C4-2B (cell line): ENCODE measurements at regions not wholly inside any gene's neighbourhood (a gene's known extent, or its start where the extent isn't known, plus 50 kb on each side); places are given as distances from the start of the nearest gene placed in this dataset.

Experiments
- ZFX ChIP-seq: fragments of 450-650 bp; IDR thresholded peaks from 2 replicates; pipeline ENCODE4 v1.6.1; 2017
- TF ChIP-seq, protein P1 (sequence below): fragments of 450-650 bp; conservative IDR thresholded peaks from 2 replicates; pipeline ENCODE4 v1.5.1; 2017; ENCODE audit warnings: mild to moderate bottlenecking

DNA sequence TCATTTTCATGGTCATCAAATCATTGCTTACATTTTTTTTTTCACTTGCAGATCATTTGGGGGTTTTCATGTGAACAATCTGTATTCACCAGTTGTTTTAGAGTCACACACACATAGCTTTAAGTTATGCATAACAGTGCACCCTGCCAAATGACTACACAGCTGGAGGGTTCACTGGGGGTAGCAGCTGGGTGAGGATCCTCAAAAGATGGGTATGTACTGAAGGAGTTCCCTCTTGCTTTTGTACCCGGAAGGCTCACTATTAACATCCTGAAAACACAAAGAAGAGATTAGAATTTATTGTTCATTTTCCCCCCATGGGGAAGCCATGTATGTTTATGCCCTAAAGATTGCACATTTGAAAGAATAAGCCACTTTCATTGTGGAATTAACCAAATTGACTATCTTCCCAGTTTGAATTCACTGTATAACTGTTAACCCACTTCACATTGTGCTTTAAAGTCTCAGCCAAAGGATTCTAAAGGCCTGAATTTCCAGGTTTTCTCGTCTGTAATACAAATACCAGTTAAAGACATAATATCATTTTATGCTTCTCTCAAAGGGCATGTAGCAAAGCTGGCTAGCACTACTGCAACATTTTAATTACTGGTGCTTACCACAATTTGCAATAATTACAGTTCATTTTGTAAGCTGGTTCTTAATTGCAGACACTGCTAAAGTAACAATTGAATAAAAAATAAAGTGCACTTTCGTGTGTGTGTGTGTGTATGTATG, 466.4 kb upstream of the MEF2C start:
- TF ChIP-seq, protein P1, sequence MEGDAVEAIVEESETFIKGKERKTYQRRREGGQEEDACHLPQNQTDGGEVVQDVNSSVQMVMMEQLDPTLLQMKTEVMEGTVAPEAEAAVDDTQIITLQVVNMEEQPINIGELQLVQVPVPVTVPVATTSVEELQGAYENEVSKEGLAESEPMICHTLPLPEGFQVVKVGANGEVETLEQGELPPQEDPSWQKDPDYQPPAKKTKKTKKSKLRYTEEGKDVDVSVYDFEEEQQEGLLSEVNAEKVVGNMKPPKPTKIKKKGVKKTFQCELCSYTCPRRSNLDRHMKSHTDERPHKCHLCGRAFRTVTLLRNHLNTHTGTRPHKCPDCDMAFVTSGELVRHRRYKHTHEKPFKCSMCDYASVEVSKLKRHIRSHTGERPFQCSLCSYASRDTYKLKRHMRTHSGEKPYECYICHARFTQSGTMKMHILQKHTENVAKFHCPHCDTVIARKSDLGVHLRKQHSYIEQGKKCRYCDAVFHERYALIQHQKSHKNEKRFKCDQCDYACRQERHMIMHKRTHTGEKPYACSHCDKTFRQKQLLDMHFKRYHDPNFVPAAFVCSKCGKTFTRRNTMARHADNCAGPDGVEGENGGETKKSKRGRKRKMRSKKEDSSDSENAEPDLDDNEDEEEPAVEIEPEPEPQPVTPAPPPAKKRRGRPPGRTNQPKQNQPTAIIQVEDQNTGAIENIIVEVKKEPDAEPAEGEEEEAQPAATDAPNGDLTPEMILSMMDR: no peak
- TF ChIP-seq ZFX: no peak
